AG09319 (cell line): ENCODE measurements at regions not wholly inside any gene's neighbourhood (a gene's known extent, or its start where the extent isn't known, plus 50 kb on each side); places are given as distances from the start of the nearest gene placed in this dataset.

ENCODE experiments used
- DNase-seq: peaks from one replicate; pipeline ENCODE4 v3.0.0-alpha.2; 2010; ENCODE audit warnings: low read depth; ENCODE audit errors: extremely low read depth
- TF ChIP-seq, protein P1 (sequence below): IDR thresholded peaks from 2 replicates; pipeline ENCODE4 v1.5.1; 2011; ENCODE audit warnings: low read depth, mild to moderate bottlenecking, inconsistent platforms, low read length, moderate library complexity

GRCh38 chr3:154040283-154040682 lies 80.9 kb upstream of the ARHGEF26 start:
- TF ChIP-seq, protein P1, sequence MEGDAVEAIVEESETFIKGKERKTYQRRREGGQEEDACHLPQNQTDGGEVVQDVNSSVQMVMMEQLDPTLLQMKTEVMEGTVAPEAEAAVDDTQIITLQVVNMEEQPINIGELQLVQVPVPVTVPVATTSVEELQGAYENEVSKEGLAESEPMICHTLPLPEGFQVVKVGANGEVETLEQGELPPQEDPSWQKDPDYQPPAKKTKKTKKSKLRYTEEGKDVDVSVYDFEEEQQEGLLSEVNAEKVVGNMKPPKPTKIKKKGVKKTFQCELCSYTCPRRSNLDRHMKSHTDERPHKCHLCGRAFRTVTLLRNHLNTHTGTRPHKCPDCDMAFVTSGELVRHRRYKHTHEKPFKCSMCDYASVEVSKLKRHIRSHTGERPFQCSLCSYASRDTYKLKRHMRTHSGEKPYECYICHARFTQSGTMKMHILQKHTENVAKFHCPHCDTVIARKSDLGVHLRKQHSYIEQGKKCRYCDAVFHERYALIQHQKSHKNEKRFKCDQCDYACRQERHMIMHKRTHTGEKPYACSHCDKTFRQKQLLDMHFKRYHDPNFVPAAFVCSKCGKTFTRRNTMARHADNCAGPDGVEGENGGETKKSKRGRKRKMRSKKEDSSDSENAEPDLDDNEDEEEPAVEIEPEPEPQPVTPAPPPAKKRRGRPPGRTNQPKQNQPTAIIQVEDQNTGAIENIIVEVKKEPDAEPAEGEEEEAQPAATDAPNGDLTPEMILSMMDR = peak; percentile 34
- DNase-seq = no peak

- no peak for DNase-seq
- TF ChIP-seq, protein P1 = no peak
Measured at GRCh38 chr3:154044671-154045070, 76.5 kb upstream of the ARHGEF26 start.

- TF ChIP-seq, protein P1 = no peak
- DNase-seq = no peak
Measured at GRCh38 chr3:154050216-154050615, 71.0 kb upstream of the ARHGEF26 start.

DNA sequence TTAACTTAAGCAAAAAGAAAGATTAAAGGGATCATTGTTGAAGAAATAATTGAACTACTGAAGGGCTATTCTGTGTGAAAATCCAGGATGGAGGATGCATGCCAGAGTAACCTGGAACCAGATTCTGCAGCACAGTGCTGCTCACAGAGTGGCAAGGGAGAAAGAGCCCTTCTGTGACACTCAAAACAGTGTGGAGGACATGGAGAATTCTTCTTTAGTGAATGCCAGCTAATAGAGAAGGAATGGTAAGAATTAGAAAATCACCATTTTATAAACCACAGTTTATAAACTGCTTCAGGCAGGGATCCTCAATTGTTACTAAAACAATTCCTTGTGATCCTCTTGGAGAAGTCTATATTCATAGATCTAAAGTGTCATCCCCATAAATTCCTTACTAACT lies 70.4 kb upstream of the ARHGEF26 start:
- no peak for DNase-seq
- TF ChIP-seq, protein P1 = no peak

GRCh38 chr3:154059833-154060232 lies 61.4 kb upstream of the ARHGEF26 start:
- no peak for DNase-seq
- TF ChIP-seq, protein P1 = no peak

GRCh38 chr3:154060238-154061000 lies 60.8 kb upstream of the ARHGEF26 start:
- TF ChIP-seq, protein P1 = no peak
- DNase-seq = peak; percentile 51

GRCh38 chr3:154061001-154061370 lies 60.2 kb upstream of the ARHGEF26 start:
- TF ChIP-seq, protein P1 = no peak
- DNase-seq = no peak
